GM04504 (cell line): ENCODE measurements at regions not wholly inside any gene's neighbourhood (a gene's known extent, or its start where the extent isn't known, plus 50 kb on each side); places are given as distances from the start of the nearest gene placed in this dataset.

Experiments
- DNase-seq: peaks from one replicate; pipeline ENCODE4 v3.0.0-alpha.2; 2012; ENCODE audit warnings: low read depth

DNA sequence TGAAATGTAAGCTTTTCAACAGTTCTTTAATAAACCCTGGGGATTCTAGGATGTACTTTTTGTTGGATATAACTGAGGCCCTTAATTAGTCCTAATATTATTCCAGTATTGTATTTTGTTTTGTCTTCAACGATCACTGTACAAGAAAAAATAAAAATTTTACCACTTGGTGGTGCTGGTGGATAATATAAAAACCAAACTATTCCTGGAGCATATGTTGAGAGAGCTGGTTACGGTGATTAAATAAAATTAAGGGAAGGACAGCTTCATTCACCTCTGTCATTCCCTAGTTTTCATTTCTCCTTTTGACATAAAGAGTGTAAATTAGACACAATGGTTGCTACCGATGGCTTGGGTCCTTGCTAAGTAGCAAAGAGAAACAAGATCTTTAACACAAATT is 598.6 kb upstream of the PCDH20 start:
- no peak for DNase-seq

DNA sequence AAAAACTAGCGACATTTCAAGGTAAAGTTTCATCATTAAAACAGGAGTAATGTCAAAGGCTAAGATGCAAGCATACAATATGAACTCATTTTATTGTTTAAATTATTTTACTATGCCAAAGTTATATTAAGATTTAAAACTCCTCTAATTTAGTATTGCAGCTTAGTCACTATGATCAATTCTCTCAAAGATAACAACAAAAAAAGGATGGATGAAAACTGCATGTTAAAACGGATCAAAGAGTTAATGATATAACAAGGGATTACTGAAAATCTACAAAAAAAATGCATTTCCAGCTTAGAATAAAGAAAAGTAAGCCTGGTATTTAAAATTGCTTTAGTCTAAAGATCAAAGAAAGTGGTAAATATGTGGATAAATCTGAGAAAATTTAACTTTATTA is 587.8 kb upstream of the PCDH20 start:
- no peak for DNase-seq

DNA sequence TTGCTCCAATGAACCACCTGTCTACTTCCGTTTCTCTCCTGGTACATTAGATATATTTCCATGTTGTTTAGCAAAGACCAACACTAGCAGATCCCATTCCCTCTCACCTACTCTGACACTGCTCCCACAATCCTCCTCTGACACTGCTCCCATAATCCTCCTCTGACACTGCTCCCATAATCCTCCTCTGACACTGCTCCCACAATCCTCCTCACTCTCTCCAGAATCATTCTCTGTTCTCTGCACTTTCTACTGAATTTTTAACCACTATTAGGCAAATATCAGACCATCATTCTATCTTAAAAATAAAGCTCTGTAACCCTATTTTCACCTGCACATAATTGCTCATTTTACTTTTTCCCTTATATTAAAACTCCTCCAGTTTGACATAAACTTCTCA is 578.5 kb upstream of the PCDH20 start:
- no peak for DNase-seq

DNA sequence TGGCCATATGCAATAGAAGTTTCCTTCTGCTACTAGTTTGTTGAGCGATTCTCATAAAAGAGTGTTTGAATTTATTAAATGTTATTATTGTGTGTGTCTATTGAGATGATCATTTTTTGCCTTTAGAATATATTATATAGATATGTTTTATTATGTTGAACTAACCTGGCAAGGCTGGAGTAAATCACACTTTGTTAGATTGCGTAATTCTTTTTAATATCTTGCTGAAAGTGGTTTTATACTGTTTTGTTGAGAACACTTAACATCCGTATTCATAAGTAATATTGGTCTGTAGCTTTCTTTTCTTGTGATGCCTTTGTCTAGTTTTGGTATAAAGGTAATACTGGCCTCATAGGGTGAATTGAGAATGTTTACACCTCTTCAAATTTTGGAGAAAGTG is 574.3 kb upstream of the PCDH20 start:
- DNase-seq: no peak

DNA sequence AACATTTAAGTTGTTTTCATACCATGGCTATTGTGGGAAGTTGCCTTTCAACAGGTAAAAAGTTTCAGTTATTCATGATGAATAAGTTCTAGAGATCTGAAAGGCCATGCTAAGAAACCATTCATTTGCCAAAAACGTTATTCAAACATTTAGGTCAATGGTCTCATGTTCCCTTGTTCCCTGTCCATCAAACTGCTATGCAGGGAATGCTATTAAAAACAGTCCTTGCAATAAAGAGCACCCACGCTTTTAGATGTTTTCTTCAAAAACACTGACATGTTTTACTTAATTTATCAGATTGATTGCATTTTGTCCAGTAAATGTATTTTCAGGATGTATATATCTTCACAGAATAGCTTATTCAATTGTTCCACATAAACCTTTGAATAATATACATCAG is 573.2 kb upstream of the PCDH20 start:
- DNase-seq: no peak

DNA sequence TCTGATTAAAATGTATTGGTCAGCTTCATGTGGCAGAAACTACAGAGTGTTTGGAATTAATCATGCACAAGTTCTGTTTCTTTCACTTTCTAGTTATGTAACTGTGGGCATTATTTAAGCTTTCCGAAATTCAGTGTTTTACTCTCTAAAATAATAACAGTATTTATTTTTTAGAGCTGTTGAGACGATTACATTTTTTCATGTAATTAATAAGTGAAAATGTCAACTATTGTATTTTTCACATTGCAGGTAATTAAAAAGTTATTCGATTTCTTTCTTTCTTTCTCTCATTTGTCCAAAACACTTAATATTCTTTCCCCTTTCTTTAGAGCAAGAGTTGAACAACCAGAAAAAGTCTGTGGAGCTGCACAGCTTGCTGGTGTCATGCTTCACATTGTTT is 559.4 kb upstream of the PCDH20 start:
- no peak for DNase-seq

DNA sequence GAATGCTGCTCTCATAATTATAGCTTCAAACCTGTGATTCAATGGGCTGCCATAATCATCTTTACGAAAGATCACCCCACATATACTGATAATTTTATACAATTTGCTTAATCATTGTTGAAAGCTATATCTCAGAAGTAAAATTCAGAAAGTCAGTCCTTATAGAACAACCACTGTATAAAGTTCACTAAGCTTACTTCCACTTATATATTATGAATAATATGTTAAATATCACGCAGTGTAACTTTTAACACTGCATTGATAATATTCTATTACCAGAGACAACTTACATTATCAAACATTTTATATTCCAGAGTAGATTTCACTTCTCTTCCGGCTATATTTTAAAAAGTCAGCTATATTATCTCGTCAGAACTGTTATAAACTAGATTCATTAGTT is 550.1 kb upstream of the PCDH20 start:
- no peak for DNase-seq

DNA sequence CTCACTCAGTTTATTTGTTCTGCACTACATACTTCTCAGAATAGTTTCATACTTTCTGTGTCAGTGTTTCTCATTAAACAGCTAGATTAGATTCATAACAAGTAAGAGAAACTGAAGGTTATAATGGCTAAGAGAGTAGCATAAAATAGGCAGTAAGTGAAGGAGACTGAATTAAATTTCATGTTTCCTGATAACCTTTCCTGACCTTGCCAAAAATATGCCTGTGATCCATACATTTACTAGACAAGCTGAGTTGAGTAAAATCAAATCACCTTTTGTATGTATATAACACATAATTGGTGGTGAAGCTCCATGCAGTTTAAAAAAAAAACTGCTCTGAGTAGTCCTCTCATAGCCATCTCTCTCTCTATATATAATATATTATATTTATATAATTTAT is 545.3 kb upstream of the PCDH20 start:
- DNase-seq: no peak

DNA sequence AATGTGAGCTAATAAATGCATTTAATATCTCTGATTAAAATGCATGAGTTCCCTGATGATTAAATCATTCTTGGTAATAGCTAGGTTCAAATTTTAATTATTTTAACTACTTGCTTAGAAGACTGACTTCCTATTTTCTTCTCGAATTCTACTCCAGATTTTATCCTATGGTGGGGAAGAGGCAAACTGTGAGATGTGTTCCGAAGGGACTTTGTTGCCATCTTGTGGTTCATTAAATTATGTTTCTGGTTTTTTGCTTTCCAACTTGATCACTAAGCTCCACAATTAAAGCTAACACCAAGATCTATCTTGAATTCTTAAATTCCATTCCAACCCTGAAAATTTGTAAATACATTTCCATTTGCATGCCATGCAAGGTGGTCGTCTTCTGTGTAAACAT is 538.4 kb upstream of the PCDH20 start:
- DNase-seq: no peak

DNA sequence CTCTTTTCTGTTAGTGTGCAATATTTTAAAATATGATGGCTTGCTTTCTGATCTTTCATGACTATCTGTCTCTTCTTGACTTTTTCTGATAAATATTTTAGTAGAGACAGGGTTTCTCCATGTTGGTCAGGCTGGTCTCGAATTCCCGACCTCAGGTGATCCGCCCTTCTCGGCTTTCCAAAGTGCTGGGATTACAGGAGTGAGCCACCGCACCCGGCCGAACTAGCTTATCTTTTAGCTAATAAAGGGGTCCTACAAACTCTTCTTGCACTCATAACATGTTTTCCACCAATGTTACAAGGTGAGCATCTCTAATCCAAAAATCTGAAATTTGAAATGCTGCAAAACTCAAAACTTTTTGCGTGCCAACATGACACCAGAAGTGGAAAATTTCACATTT is 535.2 kb upstream of the PCDH20 start:
- no peak for DNase-seq

DNA sequence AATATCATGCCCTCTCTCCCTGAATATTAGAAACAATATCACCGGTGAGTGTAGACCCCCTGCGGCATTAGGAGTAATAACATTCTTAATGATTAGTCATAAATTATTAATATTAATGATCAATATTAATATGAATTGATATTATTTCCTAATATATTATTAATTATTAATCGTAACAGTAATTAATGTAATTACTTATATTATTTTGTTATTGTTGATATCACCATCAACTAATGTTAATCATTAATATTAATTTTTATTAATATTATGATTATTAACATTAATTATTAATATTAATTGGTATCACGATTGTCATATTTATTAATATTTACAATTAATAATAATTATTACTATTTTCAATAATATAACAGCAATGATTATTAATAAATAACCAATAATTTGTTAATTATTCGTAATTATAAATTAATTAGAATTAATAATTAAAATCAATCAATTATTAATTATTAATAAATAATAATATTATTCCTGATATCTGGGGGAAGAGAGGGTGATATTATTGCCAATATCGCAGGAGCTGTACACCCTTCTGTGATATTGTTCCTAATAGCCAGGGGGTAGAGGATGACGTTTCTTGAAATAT is 528.8 kb upstream of the PCDH20 start:
- DNase-seq: no peak

DNA sequence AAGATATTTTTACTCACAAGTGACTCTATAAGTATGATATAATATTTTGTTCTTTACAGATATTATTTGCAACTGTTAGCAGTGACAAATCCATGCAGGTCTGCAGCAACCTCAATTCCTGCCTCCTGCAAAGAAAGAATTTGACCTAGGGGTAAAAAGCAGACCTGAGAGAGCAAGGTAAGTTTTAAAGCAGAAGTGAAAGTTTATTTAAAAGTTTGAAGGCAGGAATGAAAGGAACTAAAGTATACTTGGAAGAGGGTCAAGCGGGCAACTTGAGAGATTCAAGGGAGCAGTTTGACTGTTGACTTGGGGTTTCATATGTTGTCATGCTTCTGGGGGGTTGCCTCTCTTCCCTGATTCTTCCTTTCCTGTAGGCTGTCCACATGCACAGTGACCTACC is 520.1 kb upstream of the PCDH20 start:
- DNase-seq: no peak

DNA sequence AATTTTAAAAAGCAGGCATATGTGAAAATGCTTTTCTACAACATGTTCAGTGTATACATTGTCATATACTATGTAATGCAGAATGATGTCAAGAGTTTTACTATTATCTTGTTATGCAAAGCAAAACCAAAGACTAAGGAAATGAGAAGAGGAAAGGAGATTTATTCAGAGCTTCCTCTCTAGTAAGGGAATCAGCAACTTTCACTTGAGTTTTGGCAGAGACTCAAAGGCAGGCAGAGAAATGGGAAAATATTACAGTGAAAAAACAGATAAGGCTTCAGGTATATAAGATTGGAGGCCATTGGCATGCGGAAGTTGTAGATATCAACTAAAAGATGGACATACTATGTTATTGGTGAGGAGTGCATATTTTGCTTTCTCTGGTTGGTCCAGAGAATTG is 512.0 kb upstream of the PCDH20 start:
- DNase-seq: no peak

DNA sequence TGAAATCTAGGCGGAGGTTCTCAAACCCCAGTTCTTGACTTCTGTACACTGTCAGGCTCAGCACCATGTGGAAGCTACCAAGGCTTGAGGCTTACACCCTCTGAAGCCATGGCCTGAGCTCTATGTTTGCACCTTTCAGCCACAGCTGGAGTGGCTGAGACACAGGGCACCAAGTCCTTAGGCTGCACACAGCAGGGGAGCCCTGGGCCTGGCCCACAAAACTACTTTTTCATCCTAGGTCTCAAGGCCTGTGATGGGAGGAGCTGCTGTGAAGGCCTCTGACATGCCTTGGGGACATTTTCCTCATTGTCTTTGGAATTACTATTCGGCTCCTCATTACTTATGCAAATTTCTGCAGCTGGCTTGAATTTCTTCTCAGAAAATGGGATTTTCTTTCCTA is 503.2 kb upstream of the PCDH20 start:
- DNase-seq: no peak

DNA sequence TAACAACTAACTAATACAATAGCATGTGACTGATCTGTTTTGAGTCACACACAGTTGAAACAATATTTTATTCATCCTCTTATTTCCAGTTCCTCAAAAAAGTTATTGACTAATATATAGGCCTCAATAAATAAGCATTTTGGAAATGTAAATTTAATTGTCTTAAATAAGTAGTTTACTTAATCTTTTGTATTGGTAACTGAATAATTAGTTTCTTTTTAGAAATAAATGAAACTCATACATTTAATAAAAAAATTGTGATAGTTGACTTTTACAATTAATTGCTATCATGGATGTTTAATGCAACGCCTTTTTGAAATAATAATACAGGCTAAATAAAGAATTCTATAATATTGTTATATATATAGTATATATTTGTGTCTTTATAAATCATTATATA is 500.8 kb upstream of the PCDH20 start:
- DNase-seq: no peak

DNA sequence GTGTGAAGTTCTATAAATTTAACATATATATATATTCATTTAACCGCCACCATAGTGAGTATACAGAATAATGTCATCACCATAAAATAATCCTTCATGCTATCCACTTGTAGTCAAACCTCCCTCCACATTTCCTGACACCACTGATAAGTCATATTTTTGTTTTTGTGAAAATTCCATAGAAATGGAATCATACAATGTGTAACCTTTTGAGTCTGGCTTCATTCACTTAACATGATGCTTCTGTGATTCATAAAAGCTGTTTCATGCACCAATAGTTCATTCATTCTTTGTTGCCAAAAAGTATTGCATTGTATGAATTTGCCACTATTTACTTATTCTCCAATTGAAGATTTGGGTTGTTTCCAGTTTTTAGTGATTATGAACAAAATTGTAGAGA is 497.5 kb upstream of the PCDH20 start:
- DNase-seq: no peak

DNA sequence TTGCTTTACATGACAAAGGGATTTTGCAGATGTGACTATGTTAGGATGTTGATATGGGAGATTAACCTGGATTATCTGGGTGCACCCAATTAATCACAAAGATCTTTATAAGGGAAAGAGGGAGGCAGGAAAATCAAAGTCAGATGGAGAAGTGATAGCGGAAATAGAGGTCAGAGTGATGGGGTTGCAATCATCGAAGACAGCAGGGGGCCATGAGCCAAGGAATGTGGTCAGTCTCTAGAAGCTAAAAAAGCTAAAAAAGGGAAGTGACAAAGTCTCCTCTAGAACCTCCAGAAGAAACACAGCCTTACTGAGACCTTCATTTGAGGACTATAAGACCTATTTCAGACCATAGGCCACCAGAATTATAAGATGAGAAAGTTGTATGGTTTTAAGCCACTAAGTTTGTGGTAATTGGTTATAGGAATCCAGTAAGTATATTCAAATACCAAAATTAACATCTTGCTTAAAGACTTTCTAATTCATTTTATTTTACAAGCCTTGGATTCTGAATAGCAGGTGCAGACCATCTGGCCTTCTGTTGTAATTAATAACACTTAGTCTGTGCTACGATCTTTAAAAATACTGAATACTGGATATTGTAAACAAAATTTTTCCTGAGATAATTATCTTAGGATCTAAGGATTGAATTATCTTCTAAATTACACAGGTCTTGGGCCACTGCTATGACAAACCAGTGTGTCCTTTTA is 493.4 kb upstream of the PCDH20 start:
- no peak for DNase-seq

DNA sequence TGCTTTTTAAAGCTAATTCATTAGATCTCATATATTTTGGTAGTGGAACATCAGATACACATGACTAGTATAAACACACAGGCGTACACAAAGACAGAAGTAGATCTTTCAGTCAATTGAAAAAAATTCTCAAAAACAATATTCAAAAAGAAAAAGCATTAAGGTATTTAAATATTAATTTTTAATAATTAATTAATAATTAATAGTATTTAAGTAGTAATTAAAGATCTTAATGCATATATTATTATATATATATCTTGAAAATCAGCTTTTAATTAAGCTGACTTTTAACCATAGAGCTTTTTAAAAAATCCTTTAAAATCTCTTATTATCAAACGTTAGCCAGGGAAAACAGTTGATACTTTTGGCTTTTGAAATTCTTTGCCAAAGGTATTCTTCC is 489.4 kb upstream of the PCDH20 start:
- DNase-seq: no peak

DNA sequence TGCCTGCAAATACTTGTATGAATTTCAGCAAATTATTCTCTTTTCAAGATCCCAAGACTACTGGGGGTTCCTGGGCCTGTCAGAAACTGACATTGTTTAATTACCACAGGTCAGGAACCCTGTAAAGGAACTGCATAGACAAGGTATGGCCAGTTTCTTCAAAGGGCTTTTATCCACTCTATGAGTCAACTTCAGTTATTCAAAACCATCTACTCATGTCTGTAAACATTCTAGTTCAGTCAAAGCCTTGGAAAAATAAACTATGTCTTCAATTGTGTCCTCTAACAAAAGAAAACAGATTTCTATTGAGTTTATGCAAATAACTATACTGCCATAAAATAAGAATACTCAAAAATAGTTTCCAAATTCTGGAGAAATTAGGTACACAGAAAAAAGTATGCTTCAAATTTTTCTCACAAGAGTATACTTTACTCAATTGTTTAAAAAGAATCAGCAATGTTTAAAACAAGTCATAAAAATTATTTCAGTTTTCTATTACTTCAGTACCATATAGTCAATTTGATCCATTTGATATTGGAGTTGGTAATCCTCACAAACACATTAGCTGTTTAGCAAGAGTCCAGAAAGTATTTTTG is 486.4 kb upstream of the PCDH20 start:
- no peak for DNase-seq

DNA sequence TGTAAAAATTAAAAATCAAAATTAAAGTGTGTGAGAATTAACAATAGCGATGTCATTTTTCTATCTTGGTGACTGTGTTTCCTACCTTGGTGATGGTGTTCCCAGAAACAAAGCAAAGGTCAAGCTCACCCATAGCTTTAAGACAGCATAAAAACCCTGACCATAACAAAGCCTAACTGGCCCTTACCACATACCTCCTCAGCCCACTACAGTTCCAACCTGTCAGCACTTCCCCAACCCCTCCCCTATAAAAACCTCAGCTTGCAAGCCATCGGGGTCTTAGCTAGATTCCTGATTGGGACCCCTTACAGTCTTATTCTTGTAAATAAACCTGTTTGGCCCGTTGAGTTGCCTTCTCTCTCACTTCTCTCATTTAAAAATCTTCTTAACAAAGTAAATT is 484.4 kb upstream of the PCDH20 start:
- no peak for DNase-seq

DNA sequence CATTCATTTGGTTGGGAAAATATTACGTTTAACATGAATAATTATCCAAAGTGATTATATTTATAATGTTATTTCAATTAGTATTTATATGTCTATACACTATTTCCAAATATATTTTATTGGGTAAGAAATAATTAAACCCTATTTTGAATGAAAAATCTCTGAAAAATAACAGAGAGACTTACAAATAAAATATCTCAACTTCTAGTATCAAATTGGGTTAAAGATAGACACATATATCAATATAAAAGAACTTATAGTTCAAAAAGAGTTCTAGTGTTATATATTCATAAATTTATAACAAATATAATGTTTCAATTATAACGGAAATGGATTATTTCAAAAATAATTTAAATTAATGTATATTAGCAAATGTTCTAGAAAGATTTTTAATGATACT is 482.6 kb upstream of the PCDH20 start:
- DNase-seq: no peak

DNA sequence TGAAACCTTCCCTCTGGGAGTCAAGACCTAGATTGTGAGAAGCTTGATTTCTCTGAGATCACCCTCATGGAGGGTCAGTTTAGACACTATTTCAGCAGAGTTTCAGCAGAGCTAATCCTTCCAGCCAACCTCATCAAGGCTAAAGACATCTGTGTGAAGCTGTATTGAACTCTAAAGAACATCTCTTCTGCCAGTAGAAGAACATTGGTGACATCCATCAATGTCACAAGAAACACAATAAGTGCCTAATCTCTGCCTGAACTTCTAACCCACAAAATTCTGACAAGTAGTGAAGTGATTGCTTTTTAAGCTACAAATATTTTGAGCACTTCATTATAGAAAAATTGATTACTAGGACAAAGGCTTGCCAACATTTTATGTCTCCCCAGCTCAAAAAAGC is 475.8 kb upstream of the PCDH20 start:
- no peak for DNase-seq

DNA sequence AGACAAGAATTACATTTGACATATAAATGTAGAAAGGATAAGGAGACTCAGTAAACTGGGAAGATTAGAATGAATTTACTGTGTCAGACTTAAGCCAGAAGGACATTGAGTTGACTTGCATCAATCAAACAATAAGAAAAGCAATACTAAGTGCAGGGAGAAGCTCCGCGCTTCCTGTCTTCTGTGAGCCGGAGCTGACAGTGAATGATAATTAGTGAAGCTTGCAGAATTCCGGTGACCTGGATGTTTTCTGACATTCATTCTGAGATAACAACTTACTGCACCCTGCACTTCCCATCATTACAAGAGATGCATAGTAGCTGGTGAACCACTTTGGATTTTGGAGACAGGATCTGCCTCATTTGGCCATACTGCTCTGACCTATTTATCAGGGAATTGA is 469.2 kb upstream of the PCDH20 start:
- DNase-seq: no peak
